NCI-H128 (cell line): ENCODE measurements at regions not wholly inside any gene's neighbourhood (a gene's known extent, or its start where the extent isn't known, plus 50 kb on each side); places are given as distances from the start of the nearest gene placed in this dataset.
"Not testable (repeated sequence)": the region's sequence is repeated elsewhere in the genome, so short reads cannot be mapped to it uniquely, and the experiment has no call there.

Source experiments
- DNase-seq: peaks from one replicate; lab custom pipeline; 2025; ENCODE audit not compliant: unreplicated experiment; lab: John Stamatoyannopoulos, UW

DNA sequence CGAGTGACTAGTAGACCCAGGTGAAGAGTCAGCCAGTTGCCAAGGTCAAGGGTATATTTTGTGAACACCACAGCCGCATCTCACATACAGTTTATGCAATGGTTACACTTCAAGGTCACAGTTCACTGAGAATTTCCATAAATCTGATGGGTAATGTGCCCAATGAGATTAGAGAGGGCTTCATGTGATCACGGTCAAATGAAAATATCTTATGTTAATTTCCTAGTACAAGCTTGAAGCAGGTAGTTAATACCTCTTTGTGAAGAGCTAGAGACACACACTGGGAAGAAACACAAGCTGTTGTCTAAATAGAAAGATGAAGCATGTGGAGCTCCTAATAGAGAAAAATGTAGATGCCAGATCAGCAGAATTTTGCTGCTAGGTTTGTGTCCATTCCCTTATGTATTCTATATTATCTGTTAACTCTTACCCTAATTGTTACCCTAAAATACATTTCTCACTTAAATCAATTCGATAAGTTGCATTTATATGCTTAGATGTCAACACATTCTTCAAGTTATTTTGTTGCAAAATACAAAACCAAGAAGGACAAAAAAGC, 136.0 kb downstream of the NR2F2 start:
- DNase-seq: no peak

DNA sequence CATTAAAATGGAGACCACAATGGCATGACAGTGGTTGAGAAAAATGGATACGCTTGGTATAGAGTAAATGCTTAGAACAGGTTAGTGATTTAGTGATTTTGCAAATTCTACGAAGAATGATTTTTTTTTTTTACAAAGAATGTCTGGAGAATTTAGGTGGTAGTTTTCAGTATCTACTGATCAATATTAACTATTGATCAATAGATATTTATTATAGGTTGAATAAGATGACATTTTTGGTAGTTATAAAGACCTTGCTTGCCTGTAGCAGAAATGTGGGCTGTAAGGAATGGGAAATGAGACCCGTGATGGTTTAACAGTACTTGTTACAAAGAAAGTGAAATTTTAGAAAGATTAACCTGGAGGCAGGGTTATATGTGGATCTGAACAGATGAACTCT, 137.5 kb downstream of the NR2F2 start:
- DNase-seq: no peak

DNA sequence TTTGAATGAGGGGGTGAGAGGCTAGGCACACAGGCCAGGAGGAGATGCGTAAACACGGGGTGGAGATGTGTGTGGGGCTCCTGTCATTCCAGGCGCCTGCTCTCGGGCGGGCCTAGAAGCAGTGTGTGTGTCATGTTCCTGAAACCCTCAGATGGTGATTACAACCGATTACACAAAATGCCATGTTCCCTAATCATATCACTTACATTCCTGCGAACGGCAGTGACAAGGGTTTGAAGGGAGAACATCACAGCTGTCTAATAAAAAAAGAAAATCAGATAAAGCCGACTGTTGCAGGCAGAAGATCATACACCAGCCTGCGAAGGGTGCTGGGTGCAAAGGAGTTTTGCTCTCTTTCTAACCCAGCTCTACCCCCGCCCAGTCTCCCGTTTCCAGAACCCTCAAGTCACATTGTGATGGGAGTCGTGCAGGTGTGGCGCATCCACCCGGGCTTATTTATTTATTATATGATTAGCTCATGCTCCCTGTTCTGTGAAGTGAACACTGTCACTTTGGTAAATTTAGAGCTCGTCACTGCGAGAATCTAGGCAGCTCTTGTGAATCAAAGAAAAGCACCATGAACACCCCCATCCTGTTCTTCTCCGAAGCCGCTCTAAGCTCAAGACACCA, 140.3 kb downstream of the NR2F2 start:
- no peak for DNase-seq

GRCh38 chr15:96472681-96473080, 142.2 kb downstream of the NR2F2 start:
- no peak for DNase-seq

- DNase-seq: no peak
Observed at GRCh38 chr15:96473556-96473955, 143.1 kb downstream of the NR2F2 start.

DNA sequence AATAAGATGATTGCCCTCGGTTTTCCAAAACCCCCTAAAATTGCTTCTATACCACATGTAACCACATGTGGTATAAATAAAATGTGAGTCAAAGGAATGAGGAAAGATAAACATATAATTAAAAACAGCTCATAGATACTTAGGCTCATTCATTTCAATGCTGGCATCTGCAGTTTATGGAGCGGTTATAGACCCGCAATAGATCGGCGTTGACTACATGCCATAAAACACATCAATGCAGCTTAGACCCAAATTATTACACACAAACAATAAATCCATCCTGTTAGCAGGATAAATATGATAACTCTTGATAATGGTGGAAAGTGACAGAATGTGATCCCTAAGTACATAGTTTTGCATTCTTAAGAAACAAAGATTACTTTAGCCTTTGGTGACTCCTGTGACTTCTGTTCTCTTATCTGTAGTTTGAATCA, 143.7 kb downstream of the NR2F2 start:
- no peak for DNase-seq

DNA sequence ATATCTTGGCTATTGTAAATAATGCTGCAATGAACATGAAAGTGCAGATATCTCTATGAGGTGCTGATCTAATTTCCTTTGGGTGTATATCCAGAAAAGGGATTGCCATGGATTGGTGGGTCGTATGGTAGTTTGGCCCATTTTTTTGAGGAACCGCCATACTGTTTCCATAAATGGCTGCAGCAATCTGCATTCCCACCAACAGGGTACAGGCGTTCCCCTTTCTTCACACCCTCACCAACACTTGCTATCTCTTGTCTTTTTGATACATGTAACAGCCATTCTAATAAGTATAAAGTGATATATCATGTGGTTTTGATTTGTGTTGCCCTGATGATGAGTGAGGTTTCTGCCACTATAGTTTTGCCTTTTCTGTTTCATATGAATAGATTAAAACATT, 146.7 kb downstream of the NR2F2 start:
- DNase-seq: no peak

DNA sequence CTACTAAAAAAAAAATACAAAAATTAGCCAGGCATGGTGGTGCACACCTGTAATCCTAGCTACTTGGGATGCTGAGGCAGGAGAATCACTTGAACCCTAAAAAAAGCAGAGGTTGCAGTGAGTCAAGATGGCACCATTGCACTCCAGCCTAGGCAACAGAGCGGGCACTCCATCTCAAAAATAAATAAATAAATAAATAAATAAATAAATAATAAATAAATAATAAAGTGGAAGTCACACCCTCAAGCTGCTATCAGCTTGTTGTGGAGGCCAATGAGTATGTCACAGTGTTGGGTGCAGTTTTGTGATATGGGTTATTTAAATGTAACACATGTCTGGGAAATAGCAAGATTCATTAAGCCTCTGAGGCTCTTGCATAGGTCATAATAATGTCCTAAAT, 153.9 kb downstream of the NR2F2 start:
- DNase-seq: not testable (repeated sequence)

GRCh38 chr15:96484830-96485229, 154.3 kb downstream of the NR2F2 start:
- no peak for DNase-seq

GRCh38 chr15:96487245-96487644, 156.7 kb downstream of the NR2F2 start:
- no peak for DNase-seq

- DNase-seq: not testable (repeated sequence)
Observed at GRCh38 chr15:96491066-96491699, 160.7 kb downstream of the NR2F2 start.

GRCh38 chr15:96491700-96492644, 161.5 kb downstream of the NR2F2 start:
- not testable (repeated sequence) for DNase-seq

- DNase-seq: no peak
Observed at GRCh38 chr15:96494505-96494904, 164.0 kb downstream of the NR2F2 start.

GRCh38 chr15:96495386-96495785, 164.9 kb downstream of the NR2F2 start:
- no peak for DNase-seq

DNA sequence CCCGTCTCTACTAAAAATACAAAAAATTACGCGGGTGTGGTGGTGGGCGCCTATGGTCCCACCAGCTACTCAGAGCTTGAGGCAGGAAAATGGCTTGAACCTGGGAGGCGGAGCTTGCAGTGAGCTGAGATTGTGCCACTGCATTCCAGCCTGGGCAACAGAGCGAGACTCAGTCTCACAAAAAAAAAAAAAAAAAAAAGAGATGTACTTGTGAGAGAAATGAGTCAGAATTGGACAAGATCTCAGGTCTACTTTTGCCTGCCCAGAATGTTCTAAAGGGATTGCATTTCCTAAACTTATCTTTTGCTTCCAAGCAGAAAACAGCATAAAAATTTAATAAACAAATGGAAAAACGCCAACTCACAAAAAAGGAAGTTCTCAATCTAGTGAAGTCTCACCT, 167.5 kb downstream of the NR2F2 start:
- DNase-seq: no peak

GRCh38 chr15:96500508-96500907, 170.0 kb downstream of the NR2F2 start:
- no peak for DNase-seq

DNA sequence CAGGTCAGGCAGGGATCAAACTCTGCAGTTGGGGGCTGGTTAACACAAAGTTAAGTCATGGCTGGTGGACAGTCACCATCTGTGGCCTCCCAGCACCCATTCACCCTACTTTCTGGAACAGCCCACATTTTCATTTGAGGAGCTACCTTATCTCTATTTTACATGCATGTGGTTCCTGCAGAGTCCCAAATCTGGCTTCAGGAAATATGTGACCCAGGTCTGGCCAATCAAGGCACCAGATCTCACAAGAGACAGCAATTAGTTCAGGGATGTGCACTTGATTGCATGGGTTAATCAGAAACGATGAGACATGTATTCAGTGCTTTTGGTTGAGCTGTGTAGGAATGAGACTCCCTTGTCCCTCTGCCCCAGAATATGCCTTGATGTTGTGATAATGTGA, 170.9 kb downstream of the NR2F2 start:
- no peak for DNase-seq

DNA sequence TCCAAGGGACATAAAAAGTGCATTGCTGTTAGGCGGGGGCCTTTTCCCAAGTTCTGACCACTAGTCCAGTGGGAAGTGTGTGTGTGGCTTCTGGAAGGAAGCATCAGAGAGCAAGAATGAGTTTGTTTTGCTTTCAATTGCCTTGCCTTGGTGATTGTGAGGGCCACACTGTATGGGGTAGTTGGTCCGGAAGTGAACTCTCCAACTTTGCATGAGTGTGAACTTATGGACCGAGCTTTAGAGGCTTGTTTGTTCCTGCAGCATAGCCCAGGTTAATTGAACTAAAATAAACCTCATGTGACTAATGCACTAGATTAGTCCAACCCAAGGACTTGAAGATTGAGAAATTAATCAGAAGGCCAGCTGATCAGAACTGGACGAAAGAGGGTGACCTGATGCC, 171.7 kb downstream of the NR2F2 start:
- DNase-seq: no peak

- no peak for DNase-seq
Observed at GRCh38 chr15:96503276-96503675, 172.8 kb downstream of the NR2F2 start.

GRCh38 chr15:96504371-96504770, 173.9 kb downstream of the NR2F2 start:
- DNase-seq: no peak

- no peak for DNase-seq
Observed at GRCh38 chr15:96505014-96505413, 174.5 kb downstream of the NR2F2 start.
